Stimulated activated naive B cell treated with anti-CD40 and anti-IgM and Interleukin-4, amounts not matched to agents 10 μg/mL and 1 μg/mL and 100 μg/mL, for 72 hours (primary cell): ENCODE measurements at regions not wholly inside any gene's neighbourhood (a gene's known extent, or its start where the extent isn't known, plus 50 kb on each side); places are given as distances from the start of the nearest gene placed in this dataset.

Experiments used
- ATAC-seq, 2 donors: fragments of 150-1000 bp; cut with Tn5 transposase; replicated peaks; 2 replicates each; pipeline ENCODE4 v1.10.0; 2021; ENCODE audit warnings: moderate library complexity in 1 of 2
- DNase-seq: peaks from one replicate; pipeline ENCODE4 v3.0.0; 2021
- H3K27ac Mint-ChIP-seq: one replicate; pipeline ENCODE4 v1.8.0; 2022; ENCODE audit warnings: mild to moderate bottlenecking, mixed read lengths
- H3K27me3 Mint-ChIP-seq, 2 donors: one replicate each; pipeline ENCODE4 v1.8.0; 2022; ENCODE audit warnings: mixed read lengths in 2 of 2
- H3K36me3 Mint-ChIP-seq, 2 donors: one replicate each; pipeline ENCODE4 v1.8.0; 2022; ENCODE audit warnings: mixed read lengths in 2 of 2, mild to moderate bottlenecking in 1 of 2
- H3K4me1 Mint-ChIP-seq, 2 donors: one replicate each; pipeline ENCODE4 v1.8.0; 2022; ENCODE audit warnings: mixed read lengths in 2 of 2, mild to moderate bottlenecking in 1 of 2
- H3K4me3 Mint-ChIP-seq, 2 donors: one replicate each; pipeline ENCODE4 v1.8.0; 2022; ENCODE audit warnings: mild to moderate bottlenecking in 2 of 2, mixed read lengths in 2 of 2, moderate library complexity in 1 of 2
- H3K9me3 Mint-ChIP-seq, 2 donors: one replicate each; pipeline ENCODE4 v1.8.0; 2022; ENCODE audit warnings: mixed read lengths in 2 of 2, mild to moderate bottlenecking in 1 of 2

- Mint-ChIP-seq H3K36me3 (no peaks in the 10 kb centered on the region), H3K27ac (no peak overlapping the region), H3K27me3 (no peaks in the 10 kb centered on the region), H3K4me1 (no peaks in the 10 kb centered on the region), H3K9me3 (peaks cover 0 to 5% of the 10 kb centered on the region in 2 donors), H3K4me3 (no peak overlapping the region)
- no peak for DNase-seq
- no peak for ATAC-seq
These were observed 190.3 kb downstream of the WNT5A start for GRCh38 chr3:55296791-55297190.

DNA sequence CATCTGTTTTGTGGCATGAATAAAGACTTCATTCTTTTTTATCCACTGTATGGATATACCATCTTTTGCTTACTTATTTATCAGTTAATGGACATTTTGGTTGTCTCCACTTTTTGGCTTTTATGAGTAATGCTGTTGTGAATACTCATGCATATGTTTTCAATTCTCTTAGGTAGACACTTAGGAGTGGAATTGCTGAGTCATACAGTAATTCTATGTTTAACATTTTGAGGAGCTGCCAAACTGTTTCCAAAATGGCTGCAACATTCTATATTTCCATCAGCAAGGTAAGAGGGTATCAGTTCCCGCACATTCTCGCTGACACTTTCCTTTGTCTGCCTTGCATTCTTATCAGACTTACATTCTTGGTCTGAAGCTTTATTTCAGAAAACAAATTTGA, 191.1 kb downstream of the WNT5A start:
- Mint-ChIP-seq H3K27ac (no peak overlapping the region), H3K27me3 (no peaks in the 10 kb centered on the region), H3K9me3 (peaks cover 0 to 5% of the 10 kb centered on the region in 2 donors), H3K36me3 (no peaks in the 10 kb centered on the region), H3K4me1 (no peaks in the 10 kb centered on the region), H3K4me3 (no peak overlapping the region)
- DNase-seq (no peak), ATAC-seq (no peak)

DNA sequence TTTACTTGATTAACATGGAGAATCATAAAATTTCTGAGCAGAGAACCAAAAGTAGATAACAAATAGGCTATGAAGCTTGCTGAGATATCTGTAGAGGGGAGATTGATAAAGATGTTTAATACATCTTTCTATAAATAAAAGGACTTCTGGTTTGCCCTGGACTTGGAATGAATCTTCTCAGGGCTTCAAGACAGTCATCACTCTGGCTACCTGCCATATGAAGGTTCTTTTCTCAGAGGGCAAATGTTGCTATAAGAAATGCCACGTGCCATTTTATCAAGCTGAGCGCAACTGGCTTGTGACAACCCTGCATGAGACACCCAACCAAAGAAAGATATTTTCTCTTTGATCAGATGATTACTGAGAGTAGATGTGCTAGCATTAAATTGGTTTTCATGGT, 192.5 kb downstream of the WNT5A start:
- Mint-ChIP-seq H3K9me3 (peaks cover 0 to 4% of the 10 kb centered on the region in 2 donors), H3K36me3 (no peaks in the 10 kb centered on the region), H3K4me1 (no peaks in the 10 kb centered on the region), H3K27me3 (no peaks in the 10 kb centered on the region), H3K27ac (no peak overlapping the region), H3K4me3 (no peak overlapping the region)
- DNase-seq, result no peak
- no peak for ATAC-seq

DNA sequence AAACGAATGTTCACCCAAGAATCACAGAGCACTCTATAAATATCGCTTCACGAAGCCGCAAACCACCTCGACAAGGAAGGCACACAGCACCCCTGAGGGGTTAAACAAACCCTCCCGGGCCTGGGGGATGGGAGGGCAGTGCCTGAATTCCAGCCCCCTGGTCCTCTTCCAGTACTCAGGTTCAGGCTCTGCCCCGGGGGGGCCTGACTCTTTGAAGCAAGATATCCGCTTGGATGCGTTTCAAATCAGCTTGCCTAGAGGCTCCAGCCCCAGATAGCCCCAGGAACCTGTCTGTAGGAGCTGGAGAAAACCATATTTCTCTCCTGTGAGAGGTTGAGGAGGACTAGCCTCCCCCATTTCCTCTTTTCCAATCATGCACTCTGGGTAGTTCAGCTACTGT, 194.7 kb downstream of the WNT5A start:
- Mint-ChIP-seq H3K36me3 (no peaks in the 10 kb centered on the region), H3K27me3 (no peaks in the 10 kb centered on the region), H3K9me3 (peaks cover 0 to 4% of the 10 kb centered on the region in 2 donors), H3K27ac (no peak overlapping the region), H3K4me3 (no peak overlapping the region), H3K4me1 (no peaks in the 10 kb centered on the region)
- DNase-seq (no peak), ATAC-seq (no peak)

DNA sequence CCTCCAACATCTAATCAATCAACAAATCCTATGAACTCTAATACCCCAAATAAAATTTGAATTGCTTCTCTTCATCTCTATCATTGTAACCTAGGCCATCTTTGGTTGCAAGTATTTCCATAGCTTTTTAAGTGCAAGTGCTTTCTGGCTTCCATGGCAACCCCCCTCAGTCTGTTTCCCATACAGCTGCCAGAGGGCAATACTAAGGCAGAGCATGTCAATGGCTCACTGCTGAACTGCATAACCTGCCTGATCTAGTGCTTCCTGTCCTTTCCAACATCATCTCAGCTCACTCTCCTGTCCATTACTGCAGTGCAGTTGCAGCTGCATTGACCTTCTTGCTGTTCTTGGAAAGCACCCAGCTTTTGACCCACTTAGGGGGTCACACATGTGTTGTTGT, 198.4 kb downstream of the WNT5A start:
- no peak overlapping the region for H3K27ac Mint-ChIP-seq
- peaks cover 0 to 1% of the 10 kb centered on the region in 2 donors for H3K9me3 Mint-ChIP-seq
- DNase-seq (no peak), ATAC-seq (no peak)
- H3K36me3 Mint-ChIP-seq, result no peaks in the 10 kb centered on the region
- H3K4me1 Mint-ChIP-seq, result no peaks in the 10 kb centered on the region
- no peak overlapping the region for H3K4me3 Mint-ChIP-seq
- no peaks in the 10 kb centered on the region for H3K27me3 Mint-ChIP-seq

- H3K27ac Mint-ChIP-seq, result no peak overlapping the region
- H3K9me3 Mint-ChIP-seq, result peaks cover 0 to 1% of the 10 kb centered on the region in 2 donors
- H3K4me3 Mint-ChIP-seq, result no peak overlapping the region
- H3K27me3 Mint-ChIP-seq, result no peaks in the 10 kb centered on the region
- ATAC-seq (no peak), DNase-seq (no peak)
- H3K4me1 Mint-ChIP-seq, result no peaks in the 10 kb centered on the region
- no peaks in the 10 kb centered on the region for H3K36me3 Mint-ChIP-seq
These were observed 200.4 kb downstream of the WNT5A start for GRCh38 chr3:55286693-55287092.

- H3K36me3 Mint-ChIP-seq, result no peaks in the 10 kb centered on the region
- ATAC-seq (no peak), DNase-seq (no peak)
- no peaks in the 10 kb centered on the region for H3K4me1 Mint-ChIP-seq
- H3K9me3 Mint-ChIP-seq, result peaks cover 0 to 1% of the 10 kb centered on the region in 2 donors
- H3K27ac Mint-ChIP-seq, result no peak overlapping the region
- H3K4me3 Mint-ChIP-seq, result no peak overlapping the region
- no peaks in the 10 kb centered on the region for H3K27me3 Mint-ChIP-seq
These were observed 201.9 kb downstream of the WNT5A start for GRCh38 chr3:55285156-55285555.

DNA sequence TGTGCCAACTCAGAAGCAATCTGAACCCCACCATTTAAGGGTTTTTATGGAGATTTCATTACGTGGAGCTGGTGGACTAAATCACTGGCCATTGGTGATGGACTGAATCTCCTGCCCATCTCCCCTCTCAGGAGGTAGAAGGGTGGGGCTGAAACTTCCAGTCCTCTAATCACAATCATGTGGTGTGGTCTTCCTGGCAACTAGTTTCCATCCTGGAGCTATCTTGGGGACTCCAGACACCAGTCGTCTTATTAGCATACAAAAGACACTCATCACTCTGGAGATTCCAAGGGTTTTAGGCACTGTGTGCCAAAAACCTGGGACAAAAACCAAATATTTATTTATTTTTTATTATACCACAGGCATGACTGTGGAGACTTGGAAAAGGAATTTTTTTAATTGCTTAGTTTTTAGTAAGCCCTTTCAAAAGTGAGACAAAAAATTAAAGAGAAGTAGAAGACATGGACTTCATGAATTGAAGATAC, 203.6 kb downstream of the WNT5A start:
- no peak overlapping the region for H3K27ac Mint-ChIP-seq
- H3K27me3 Mint-ChIP-seq, result no peaks in the 10 kb centered on the region
- H3K36me3 Mint-ChIP-seq, result no peaks in the 10 kb centered on the region
- no peaks in the 10 kb centered on the region for H3K4me1 Mint-ChIP-seq
- no peak for ATAC-seq
- peaks cover 0 to 1% of the 10 kb centered on the region in 2 donors for H3K9me3 Mint-ChIP-seq
- no peak overlapping the region for H3K4me3 Mint-ChIP-seq
- no peak for DNase-seq

- Mint-ChIP-seq H3K27ac (no peak overlapping the region), H3K36me3 (no peaks in the 10 kb centered on the region), H3K4me3 (no peak overlapping the region), H3K4me1 (no peaks in the 10 kb centered on the region), H3K9me3 (peaks cover 0 to 1% of the 10 kb centered on the region in 2 donors), H3K27me3 (no peaks in the 10 kb centered on the region)
- ATAC-seq, result no peak
- no peak for DNase-seq
These were observed 204.1 kb downstream of the WNT5A start for GRCh38 chr3:55282994-55283393.

- H3K27ac Mint-ChIP-seq, result no peak overlapping the region
- H3K9me3 Mint-ChIP-seq, result no peaks in the 10 kb centered on the region
- no peak for DNase-seq
- H3K4me3 Mint-ChIP-seq, result no peak overlapping the region
- no peaks in the 10 kb centered on the region for H3K36me3 Mint-ChIP-seq
- ATAC-seq, result no peak
- no peaks in the 10 kb centered on the region for H3K4me1 Mint-ChIP-seq
- H3K27me3 Mint-ChIP-seq, result no peaks in the 10 kb centered on the region
These were observed 215.0 kb downstream of the WNT5A start for GRCh38 chr3:55272031-55272645.

DNA sequence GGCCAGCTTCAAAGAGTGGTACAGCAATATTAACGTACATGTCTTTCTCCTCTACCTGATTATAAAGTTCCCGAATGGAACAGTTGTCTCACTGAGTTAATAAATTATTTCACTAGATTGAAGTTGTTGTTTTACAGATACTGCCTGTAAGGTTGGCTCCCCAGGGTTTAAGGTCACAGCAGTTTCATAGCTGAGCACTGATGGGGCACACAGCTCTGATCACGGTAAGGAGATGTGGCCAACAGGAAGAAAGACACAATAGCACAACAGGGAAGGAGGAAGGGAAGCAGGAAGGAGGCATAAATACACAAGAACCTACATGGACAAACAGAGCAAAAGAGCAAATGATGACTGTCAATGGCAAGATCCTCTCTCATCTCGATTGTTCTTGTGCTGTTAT, 215.6 kb downstream of the WNT5A start:
- no peaks in the 10 kb centered on the region for H3K27me3 Mint-ChIP-seq
- ATAC-seq (no peak), DNase-seq (no peak)
- no peak overlapping the region for H3K4me3 Mint-ChIP-seq
- H3K27ac Mint-ChIP-seq, result no peak overlapping the region
- no peaks in the 10 kb centered on the region for H3K36me3 Mint-ChIP-seq
- no peaks in the 10 kb centered on the region for H3K4me1 Mint-ChIP-seq
- no peaks in the 10 kb centered on the region for H3K9me3 Mint-ChIP-seq

GRCh38 chr3:55270976-55271375, 216.1 kb downstream of the WNT5A start:
- DNase-seq (no peak), ATAC-seq (no peak)
- H3K4me3 Mint-ChIP-seq, result no peak overlapping the region
- H3K27ac Mint-ChIP-seq, result no peak overlapping the region
- no peaks in the 10 kb centered on the region for H3K36me3 Mint-ChIP-seq
- H3K9me3 Mint-ChIP-seq, result no peaks in the 10 kb centered on the region
- H3K27me3 Mint-ChIP-seq, result no peaks in the 10 kb centered on the region
- no peaks in the 10 kb centered on the region for H3K4me1 Mint-ChIP-seq

DNA sequence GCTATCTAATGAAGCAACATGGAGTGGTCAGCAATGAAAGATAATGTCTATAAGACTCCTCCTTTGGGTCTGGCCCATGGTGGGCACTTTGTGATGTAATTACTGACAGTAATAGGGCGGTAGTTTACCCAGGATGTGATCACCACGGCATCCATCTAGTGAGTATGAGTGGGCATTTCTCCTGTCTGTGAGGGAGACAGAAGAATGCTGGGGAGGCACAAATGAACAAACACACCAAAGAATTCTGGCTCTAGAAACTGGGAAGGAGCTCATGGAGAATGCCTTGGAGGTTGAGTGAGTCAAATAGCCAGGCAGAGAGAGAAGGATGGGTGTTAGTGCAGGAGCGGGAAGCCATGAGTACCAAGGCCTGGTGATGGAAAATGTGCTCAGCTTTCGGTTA, 217.5 kb downstream of the WNT5A start:
- no peaks in the 10 kb centered on the region for H3K4me1 Mint-ChIP-seq
- no peaks in the 10 kb centered on the region for H3K27me3 Mint-ChIP-seq
- no peak overlapping the region for H3K27ac Mint-ChIP-seq
- DNase-seq (no peak), ATAC-seq (no peak)
- no peak overlapping the region for H3K4me3 Mint-ChIP-seq
- H3K36me3 Mint-ChIP-seq, result no peaks in the 10 kb centered on the region
- no peaks in the 10 kb centered on the region for H3K9me3 Mint-ChIP-seq

GRCh38 chr3:55269096-55269495, 218.0 kb downstream of the WNT5A start:
- DNase-seq (no peak), ATAC-seq (no peak)
- Mint-ChIP-seq H3K4me3 (no peak overlapping the region), H3K36me3 (no peaks in the 10 kb centered on the region), H3K27me3 (no peaks in the 10 kb centered on the region), H3K27ac (no peak overlapping the region), H3K4me1 (no peaks in the 10 kb centered on the region), H3K9me3 (peaks cover 0 to 4% of the 10 kb centered on the region in 2 donors)

DNA sequence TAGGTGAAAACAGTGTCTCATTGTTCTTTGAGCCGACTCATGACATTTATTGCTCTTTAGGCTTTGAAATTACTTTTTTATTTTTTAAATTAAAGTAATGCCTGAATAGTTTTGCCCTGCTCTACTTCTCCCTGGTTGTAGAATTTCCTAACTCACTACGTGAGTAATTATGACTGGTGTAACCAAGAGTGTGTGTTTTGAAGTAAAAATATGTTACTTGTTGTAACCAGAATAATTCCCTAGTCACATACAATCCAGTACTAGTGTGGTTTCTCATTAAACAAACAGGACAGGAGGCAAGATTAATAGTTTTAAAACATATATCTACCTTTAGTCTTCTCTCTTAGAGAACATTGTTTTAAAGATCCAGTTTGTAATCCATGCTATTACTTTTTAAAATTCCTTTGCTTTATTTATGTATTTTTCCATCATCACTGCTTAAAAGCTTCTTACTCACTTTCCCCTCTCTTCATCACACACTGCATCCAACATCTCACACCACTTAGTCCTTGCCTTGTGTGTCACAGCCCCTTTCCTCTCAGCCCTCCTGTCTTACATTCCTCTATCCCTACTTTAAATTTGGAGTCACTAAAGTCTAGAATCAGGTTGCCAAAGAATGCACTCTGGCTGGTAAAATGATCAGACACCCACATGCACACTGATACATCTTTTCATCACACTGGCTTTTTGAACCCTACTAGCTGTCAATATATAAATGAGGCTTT, 219.7 kb downstream of the WNT5A start:
- Mint-ChIP-seq H3K27ac (no peak overlapping the region), H3K4me1 (no peaks in the 10 kb centered on the region), H3K9me3 (peaks cover 0 to 4% of the 10 kb centered on the region in 2 donors), H3K4me3 (no peak overlapping the region), H3K36me3 (no peaks in the 10 kb centered on the region), H3K27me3 (no peaks in the 10 kb centered on the region)
- no peak for DNase-seq
- no peak for ATAC-seq
